ENCODE measurements at regions not wholly inside any gene's neighbourhood (a gene's known extent, or its start where the extent isn't known, plus 50 kb on each side); places are given as distances from the start of the nearest gene placed in this dataset.

- Histone ChIP-seq H3K27ac (ENCODE audit: extremely low read depth, low read depth, low read length) (no peak overlapping the region), H3K4me1 (ENCODE audit: control insufficient read depth, insufficient read depth, low read length) (no peaks in the 10 kb centered on the region), H3K9me3 (ENCODE audit: control insufficient read depth, insufficient read depth, low read depth, low read length) (no peaks in the 10 kb centered on the region), H3K36me3 (ENCODE audit: control insufficient read depth in 2 of 2, insufficient read depth in 1 of 2, low read length in 2 of 2) (no peaks in the 10 kb centered on the region), H3K4me3 (ENCODE audit: low read depth, low read length) (no peak overlapping the region)
- ChIA-PET POLR2A (no interaction called here), CTCF (no interaction called here)
- TF ChIP-seq ZNF785 (tag by site-specific recombination; IDR thresholded peaks at IDR 0.05) (no peak), ZNF449 (tag by site-specific recombination; IDR thresholded peaks at IDR 0.05) (no peak), RBAK (tag by site-specific recombination; IDR thresholded peaks at IDR 0.05) (no peak), ZNF707 (tag by site-specific recombination; IDR thresholded peaks at IDR 0.05) (no peak), ZNF354C (tag by site-specific recombination; IDR thresholded peaks at IDR 0.05; ENCODE audit: borderline replicate concordance, low read depth) (no peak), ZNF555 (tag by site-specific recombination; conservative IDR thresholded peaks at IDR 0.05) (no peak), GLI4 (tag by site-specific recombination; IDR thresholded peaks at IDR 0.05) (no peak), ZNF324 (tag by site-specific recombination; IDR thresholded peaks at IDR 0.05) (no peak)
Measured at GRCh38 chr4:43718369-43718768, 730.2 kb downstream of the KCTD8 start.

GRCh38 chr4:43732829-43733426 is 715.7 kb downstream of the KCTD8 start:
- no peak overlapping the region for H3K27ac ChIP-seq (ENCODE audit: extremely low read depth, low read depth, low read length)
- ChIA-PET POLR2A (no interaction called here), CTCF (no interaction called here)
- H3K36me3 ChIP-seq (ENCODE audit: control insufficient read depth in 2 of 2, insufficient read depth in 1 of 2, low read length in 2 of 2) = no peaks in the 10 kb centered on the region
- H3K4me1 ChIP-seq (ENCODE audit: control insufficient read depth, insufficient read depth, low read length) = no peaks in the 10 kb centered on the region
- H3K9me3 ChIP-seq (ENCODE audit: control insufficient read depth, insufficient read depth, low read depth, low read length) = no peaks in the 10 kb centered on the region
- no peak for TF ChIP-seq ZNF26 (tag by site-specific recombination; IDR thresholded peaks at IDR 0.05)
- no peak for TF ChIP-seq ZNF221 (tag by site-specific recombination; IDR thresholded peaks at IDR 0.05; ENCODE audit: borderline replicate concordance)
- TF ChIP-seq ZNF560 (tag by site-specific recombination; IDR thresholded peaks at IDR 0.05; ENCODE audit: borderline replicate concordance) = no peak
- TF ChIP-seq ZNF354C (tag by site-specific recombination; IDR thresholded peaks at IDR 0.05; ENCODE audit: borderline replicate concordance, low read depth) = no peak
- no peak for TF ChIP-seq ZNF639 (tag by site-specific recombination; IDR thresholded peaks at IDR 0.05)
- TF ChIP-seq ZNF701 (tag by site-specific recombination; IDR thresholded peaks at IDR 0.05) = no peak
- no peak for TF ChIP-seq ZNF561 (tag by site-specific recombination; IDR thresholded peaks at IDR 0.05; ENCODE audit: borderline replicate concordance)
- TF ChIP-seq PRDM6 (tag by site-specific recombination; IDR thresholded peaks at IDR 0.05) = no peak
- no peak overlapping the region for H3K4me3 ChIP-seq (ENCODE audit: low read depth, low read length)

- Histone ChIP-seq H3K9me3 (ENCODE audit: control insufficient read depth, insufficient read depth, low read depth, low read length) (no peaks in the 10 kb centered on the region), H3K27ac (ENCODE audit: extremely low read depth, low read depth, low read length) (no peak overlapping the region), H3K36me3 (ENCODE audit: control insufficient read depth in 2 of 2, insufficient read depth in 1 of 2, low read length in 2 of 2) (no peaks in the 10 kb centered on the region), H3K4me3 (ENCODE audit: low read depth, low read length) (no peak overlapping the region), H3K4me1 (ENCODE audit: control insufficient read depth, insufficient read depth, low read length) (no peaks in the 10 kb centered on the region)
- ChIA-PET POLR2A (no interaction called here), CTCF (no interaction called here)
- TF ChIP-seq ZNF48 (tag by site-specific recombination; IDR thresholded peaks at IDR 0.05) (no peak), ZSCAN18 (tag by site-specific recombination; IDR thresholded peaks at IDR 0.05) (no peak), ZNF704 (tag by site-specific recombination; IDR thresholded peaks at IDR 0.05) (no peak), ZBTB49 (tag by site-specific recombination; IDR thresholded peaks at IDR 0.05; ENCODE audit: low read depth) (no peak), ZNF19 (tag by site-specific recombination; IDR thresholded peaks at IDR 0.05; ENCODE audit: low read depth) (no peak)
Measured at GRCh38 chr4:43742083-43742482, 706.5 kb downstream of the KCTD8 start.
